ENCODE measurements at regions not wholly inside any gene's neighbourhood (a gene's known extent, or its start where the extent isn't known, plus 50 kb on each side); places are given as distances from the start of the nearest gene placed in this dataset.

DNA sequence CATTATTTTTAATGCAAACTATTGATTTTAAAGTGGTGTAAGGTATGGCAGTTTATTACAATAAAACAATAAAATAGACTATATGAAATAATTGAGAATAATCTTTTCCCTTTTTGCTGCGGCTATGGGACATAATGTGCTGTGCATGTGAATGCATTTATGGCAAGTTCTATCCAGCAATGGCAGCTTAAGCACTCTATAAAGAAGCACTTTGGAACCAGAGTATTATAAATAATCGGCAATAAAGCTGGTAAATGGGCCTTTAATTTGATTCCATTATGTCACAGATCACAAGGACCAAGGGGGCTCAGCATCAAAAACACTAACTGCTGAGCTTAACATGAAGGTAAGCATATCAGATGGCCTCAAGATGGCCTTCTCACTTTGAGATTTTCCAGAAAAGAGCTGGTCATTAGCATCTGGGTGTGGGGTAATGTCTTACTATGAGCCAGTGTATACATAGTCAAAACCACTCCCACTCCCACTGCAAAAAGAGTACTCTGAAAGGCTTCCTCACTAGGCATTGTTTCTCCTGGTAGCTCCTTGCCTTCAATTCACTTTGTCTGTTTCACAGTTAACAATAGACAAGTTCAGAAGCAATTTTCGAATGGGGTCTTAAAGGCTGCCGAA, 97.1 kb upstream of the ASTN2 start:
- no peak for TF ChIP-seq POLR2A (IDR thresholded peaks at IDR 0.05)
- TF ChIP-seq, protein P1, sequence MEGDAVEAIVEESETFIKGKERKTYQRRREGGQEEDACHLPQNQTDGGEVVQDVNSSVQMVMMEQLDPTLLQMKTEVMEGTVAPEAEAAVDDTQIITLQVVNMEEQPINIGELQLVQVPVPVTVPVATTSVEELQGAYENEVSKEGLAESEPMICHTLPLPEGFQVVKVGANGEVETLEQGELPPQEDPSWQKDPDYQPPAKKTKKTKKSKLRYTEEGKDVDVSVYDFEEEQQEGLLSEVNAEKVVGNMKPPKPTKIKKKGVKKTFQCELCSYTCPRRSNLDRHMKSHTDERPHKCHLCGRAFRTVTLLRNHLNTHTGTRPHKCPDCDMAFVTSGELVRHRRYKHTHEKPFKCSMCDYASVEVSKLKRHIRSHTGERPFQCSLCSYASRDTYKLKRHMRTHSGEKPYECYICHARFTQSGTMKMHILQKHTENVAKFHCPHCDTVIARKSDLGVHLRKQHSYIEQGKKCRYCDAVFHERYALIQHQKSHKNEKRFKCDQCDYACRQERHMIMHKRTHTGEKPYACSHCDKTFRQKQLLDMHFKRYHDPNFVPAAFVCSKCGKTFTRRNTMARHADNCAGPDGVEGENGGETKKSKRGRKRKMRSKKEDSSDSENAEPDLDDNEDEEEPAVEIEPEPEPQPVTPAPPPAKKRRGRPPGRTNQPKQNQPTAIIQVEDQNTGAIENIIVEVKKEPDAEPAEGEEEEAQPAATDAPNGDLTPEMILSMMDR (IDR thresholded peaks at IDR 0.05) = no peak
